Suppressor macrophage treated with lipopolysaccharide for 1 hour (primary cell): ENCODE measurements at regions not wholly inside any gene's neighbourhood (a gene's known extent, or its start where the extent isn't known, plus 50 kb on each side); places are given as distances from the start of the nearest gene placed in this dataset.

ENCODE experiments used
- DNase-seq, 3 donors: peaks; one replicate each; pipeline ENCODE4 v3.0.0-alpha.2; 2020 to 2022

- DNase-seq, result no peak
These were observed 79.6 kb upstream of the NECTIN1 start for GRCh38 chr11:119808407-119809185.

- no peak for DNase-seq
These were observed 78.8 kb upstream of the NECTIN1 start for GRCh38 chr11:119807841-119808240.

- no peak for DNase-seq
These were observed 78.4 kb upstream of the NECTIN1 start for GRCh38 chr11:119807402-119807801.

- DNase-seq, result no peak
These were observed 77.3 kb upstream of the NECTIN1 start for GRCh38 chr11:119806064-119806915.

GRCh38 chr11:119805663-119806062, 76.7 kb upstream of the NECTIN1 start:
- DNase-seq, result no peak

GRCh38 chr11:119804698-119805097, 75.7 kb upstream of the NECTIN1 start:
- DNase-seq, result no peak

- DNase-seq, result no peak
These were observed 74.8 kb upstream of the NECTIN1 start for GRCh38 chr11:119803726-119804294.

GRCh38 chr11:119803139-119803538, 74.1 kb upstream of the NECTIN1 start:
- DNase-seq, result no peak

GRCh38 chr11:119802670-119803069, 73.7 kb upstream of the NECTIN1 start:
- no peak for DNase-seq

GRCh38 chr11:119800619-119801018, 71.6 kb upstream of the NECTIN1 start:
- no peak for DNase-seq

GRCh38 chr11:119800171-119800570, 71.2 kb upstream of the NECTIN1 start:
- DNase-seq, result no peak

GRCh38 chr11:119798656-119799055, 69.7 kb upstream of the NECTIN1 start:
- DNase-seq, result no peak

GRCh38 chr11:119797736-119798135, 68.7 kb upstream of the NECTIN1 start:
- no peak for DNase-seq

- no peak for DNase-seq
These were observed 68.2 kb upstream of the NECTIN1 start for GRCh38 chr11:119797123-119797611.

- no peak for DNase-seq
These were observed 67.5 kb upstream of the NECTIN1 start for GRCh38 chr11:119796363-119797060.

- no peak for DNase-seq
These were observed 66.7 kb upstream of the NECTIN1 start for GRCh38 chr11:119795690-119796089.

GRCh38 chr11:119795231-119795630, 66.2 kb upstream of the NECTIN1 start:
- DNase-seq, result no peak

GRCh38 chr11:119794756-119795155, 65.8 kb upstream of the NECTIN1 start:
- no peak for DNase-seq

- DNase-seq, result no peak
These were observed 65.2 kb upstream of the NECTIN1 start for GRCh38 chr11:119794141-119794665.

- no peak for DNase-seq
These were observed 64.5 kb upstream of the NECTIN1 start for GRCh38 chr11:119793335-119793984.

GRCh38 chr11:119791701-119792151, 62.7 kb upstream of the NECTIN1 start:
- DNase-seq, result no peak

- DNase-seq, result no peak
These were observed 62.0 kb upstream of the NECTIN1 start for GRCh38 chr11:119791047-119791446.
